ENCODE measurements at regions not wholly inside any gene's neighbourhood (a gene's known extent, or its start where the extent isn't known, plus 50 kb on each side); places are given as distances from the start of the nearest gene placed in this dataset.

DNA sequence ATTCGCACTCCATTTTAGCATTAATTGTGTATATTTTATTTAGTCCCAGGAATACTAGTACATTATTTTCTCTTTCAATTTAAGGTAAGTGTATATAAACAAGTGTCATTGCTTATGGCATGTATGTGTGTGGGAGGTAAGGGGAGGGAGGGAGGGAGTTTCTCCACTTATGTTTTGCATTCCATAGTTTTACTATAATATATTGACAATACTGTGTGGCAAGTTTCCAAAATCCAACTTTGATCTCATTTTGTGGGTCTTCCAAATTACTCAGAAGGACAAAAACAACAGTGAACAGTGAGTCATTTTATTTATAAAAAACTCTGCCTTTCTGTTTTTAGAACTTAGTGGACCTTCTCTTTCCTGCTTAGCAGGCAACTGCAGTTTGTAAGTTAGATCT is 102.3 kb upstream of the SEMA3E start:
- TF ChIP-seq EZH2phosphoT487 (IDR thresholded peaks at IDR 0.05; ENCODE audit: insufficient read depth, low read depth) (no peak), EZH2 (IDR thresholded peaks at IDR 0.05; ENCODE audit: insufficient read depth, poor library complexity, severe bottlenecking) (no peak)
